GM21360 (cell line): ENCODE measurements at regions not wholly inside any gene's neighbourhood (a gene's known extent, or its start where the extent isn't known, plus 50 kb on each side); places are given as distances from the start of the nearest gene placed in this dataset.
"Not testable (repeated sequence)": the region's sequence is repeated elsewhere in the genome, so short reads cannot be mapped to it uniquely, and the experiment has no call there.

Experiments
- ATAC-seq: cut with Tn5 transposase; IDR thresholded peaks from one replicate; pipeline ENCODE4 v1.9.1; 2021; ENCODE audit warnings: mild to moderate bottlenecking, moderate library complexity; ENCODE audit not compliant: unreplicated experiment

DNA sequence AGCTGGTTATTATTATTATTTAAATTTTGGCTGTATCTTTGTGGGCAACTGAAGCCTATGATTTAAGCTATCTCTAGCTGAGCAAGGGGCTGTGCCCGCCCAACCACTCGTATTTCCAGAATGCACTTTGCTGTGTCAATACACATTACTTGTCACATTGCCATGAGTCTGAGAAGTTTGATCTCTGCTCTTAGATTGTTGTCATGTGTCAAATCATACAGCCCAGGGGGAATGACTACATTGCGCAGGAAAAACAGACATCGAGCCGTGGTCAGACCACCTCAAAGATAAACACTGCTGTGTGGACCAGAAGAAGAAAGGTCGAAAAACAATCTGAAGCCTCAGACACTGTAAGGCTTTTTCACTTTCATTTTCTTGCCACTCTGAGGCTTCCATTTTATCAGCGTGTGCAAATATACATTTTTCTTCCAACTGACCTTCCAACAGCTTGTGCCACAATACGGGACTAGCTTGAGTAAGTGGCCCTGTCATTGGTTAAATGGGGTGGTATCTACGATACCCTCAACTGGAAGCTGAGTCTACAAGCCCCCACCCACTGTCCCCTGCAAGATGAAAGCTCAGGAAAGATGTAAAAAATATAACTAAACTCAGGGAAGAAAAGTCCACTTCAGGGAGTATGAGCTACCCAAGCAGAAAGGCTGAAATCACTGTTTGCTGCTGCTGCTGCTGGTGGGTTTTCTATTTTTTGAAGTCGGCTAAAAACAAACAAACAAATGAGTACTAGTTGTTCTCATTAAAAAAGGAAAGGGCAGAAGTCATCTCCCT, 603.0 kb downstream of the BNC2 start:
- no peak for ATAC-seq

DNA sequence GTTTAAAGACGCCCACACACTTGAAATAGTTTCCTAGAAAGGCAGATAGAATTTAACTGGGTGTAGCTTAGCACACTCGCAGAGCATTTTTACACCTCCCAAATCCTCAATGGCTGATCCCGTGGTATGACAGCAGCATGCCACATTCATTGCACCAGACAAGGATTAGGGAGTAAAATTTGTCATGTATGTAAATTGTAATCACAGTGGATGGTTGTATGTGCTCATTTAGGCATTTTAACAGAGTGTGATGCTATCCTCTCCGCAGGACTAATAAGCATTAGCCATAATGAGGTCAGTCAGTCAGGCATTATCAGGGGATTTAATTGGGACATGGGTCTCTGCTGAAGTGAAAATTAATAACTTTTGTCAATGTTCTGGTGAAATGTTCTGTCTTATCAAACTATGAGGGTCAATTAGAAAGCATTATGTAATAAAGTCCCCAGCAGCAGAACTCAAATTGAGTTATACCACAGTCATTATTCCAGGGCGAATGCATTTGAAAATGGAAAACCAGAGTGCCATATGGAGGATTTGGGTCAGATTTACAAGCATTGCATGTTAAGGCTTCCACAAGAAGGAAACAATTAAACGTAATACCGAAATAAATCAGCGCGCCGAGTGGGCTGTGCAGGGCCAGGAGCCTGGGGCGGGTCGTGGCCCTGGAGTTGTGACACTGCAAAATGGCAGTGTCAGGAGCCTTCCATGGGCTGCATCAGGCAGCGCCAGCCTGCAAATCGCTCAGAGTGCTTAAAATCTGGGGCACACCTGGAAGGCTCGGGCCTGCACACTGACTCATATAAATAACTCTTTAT, 602.2 kb downstream of the BNC2 start:
- no peak for ATAC-seq

DNA sequence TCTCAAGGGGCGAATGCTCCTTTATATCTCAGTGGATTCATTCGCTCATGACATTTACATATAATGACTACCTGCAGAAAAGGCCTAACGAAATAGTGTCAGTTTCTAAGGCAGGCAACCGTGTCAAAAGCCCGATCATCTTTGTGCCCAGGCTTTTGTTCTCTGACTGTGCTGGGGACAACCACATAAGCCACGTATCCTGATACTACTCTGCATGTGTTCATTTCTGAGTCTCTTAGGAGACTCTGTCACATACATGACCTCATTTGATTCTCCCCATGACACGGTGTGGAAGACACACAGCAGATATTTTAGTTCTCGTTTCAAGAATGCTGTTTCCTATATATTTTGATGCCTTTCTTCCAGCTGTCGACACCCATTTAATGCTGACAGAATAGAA, 598.5 kb downstream of the BNC2 start:
- ATAC-seq, result no peak

DNA sequence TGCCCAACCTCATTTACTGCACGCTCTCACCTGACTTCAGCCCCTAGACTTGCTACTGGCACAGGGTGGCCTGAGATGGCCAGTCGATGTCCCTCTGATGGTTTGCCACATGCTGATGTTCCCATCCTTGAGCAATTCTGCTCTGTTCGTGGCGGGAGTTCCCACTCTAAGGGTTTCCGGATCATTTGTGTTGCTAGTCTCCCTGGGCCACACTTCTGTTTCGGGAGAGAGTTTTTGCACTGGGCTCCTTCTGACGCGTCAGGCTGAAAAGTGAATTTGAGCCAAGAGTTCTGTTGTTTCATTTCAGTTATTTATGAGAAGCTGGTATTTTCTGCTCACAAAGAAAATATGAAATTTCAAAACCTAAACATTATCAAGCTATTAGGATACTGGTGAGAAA, 597.7 kb downstream of the BNC2 start:
- ATAC-seq, result no peak

DNA sequence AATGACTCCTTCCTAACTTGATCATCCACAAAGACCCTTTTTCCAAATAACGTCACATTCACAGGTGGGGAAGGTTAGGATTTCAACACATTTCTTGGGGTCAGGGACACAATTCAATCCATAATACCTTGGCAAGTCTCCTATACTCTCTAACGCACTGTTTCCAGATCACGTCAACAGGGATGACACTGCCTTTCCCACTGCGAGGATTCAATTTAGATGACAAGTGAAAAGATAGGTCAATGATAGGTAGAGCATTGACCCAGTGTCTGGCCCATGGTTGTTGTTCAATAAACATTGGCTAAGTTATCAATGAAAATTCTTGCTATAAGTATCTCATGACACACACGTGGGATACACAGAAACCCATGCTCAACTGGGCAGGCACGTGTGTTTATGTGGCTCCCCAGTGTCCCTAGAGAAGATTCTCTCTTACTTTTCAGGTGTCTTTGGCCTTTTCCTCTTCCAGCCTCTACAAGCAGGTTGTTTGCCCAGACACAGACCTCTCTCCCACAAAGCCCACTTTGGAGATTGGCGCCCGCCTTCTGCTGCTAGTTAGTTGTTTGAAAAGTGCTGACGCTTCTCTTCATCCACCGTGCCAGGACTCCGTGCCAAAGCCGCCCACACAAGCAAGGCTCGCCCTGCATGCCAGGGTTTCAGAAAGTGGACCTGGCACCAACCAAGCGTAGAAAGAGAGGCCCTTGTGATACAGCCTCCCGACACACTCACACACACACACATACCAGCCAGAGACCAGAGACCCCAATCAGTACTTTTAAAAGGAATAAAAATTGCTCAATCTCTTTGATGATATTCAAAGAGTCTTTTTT, 594.5 kb downstream of the BNC2 start:
- ATAC-seq, result no peak

DNA sequence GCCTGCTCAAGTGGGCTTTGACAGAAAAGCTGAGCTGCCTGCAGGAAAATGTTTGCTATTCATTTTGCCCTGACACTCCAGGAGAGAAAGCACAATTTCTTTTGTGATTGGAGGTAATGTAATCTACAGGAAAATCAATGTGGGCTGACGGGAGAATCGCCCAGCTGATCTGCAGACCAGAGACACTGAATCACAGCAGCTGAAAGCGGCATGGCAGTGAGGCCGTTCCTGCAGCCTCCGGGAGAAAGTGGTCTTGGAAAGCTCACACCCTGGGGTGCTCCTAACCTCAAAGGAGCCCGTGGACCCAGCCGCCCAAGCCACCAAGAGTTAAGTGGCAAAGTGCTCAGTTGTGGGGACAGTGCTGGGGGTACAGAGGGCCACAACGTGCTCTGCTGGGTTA, 593.6 kb downstream of the BNC2 start:
- ATAC-seq, result no peak

DNA sequence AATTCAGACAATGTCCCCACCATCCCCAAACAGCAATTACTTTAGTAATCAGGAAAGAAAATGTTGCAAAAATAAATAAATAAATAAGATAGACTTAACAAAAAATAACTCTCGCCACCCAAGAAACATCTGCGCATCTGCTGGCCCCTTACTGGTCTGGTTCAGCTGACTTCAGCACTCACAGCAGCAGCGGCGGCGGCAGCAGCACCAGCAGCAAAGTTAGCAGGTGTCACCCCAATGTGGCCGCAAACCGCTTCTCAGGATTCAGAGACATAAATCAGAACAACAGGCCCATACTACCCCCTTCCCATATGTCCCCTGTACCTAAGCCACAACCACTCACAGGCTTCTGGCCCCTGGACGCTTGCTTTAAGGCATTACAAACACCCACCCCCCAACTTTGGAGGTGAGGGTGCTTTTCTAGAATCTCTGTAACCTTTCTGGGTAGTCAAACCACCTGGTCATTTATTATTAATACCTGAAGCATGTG, 593.0 kb downstream of the BNC2 start:
- ATAC-seq, result no peak

DNA sequence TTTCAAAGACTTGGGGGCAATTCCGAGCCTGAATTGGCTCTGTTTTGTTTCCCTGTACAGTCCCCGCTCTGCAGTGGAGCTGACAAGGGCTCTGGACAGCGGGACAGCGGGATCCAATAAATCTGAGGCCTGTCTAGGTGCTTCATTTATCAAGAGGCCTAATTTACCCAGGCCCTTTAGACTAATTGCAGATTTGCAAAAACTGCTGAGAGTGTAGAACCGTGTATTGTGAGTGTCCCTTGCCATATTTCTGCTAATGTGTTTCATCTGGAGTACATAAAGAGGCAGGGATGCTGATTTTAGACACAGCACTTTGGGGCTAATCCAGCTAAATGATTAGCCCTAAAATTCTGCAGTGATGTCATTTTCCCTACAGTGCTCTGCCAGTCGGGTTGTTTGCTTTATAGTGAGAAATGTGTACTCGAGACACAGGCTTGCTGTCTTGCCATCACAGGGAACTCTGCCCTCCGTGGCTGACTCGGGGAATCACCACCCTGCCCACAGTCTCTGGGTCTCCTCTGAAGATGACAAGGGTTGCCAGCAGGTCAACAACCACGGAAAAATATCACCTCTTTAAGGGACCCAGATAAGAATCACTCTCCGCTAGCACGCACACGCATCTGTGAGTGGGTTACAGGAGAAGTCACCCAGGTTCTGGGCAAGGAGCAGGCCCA, 592.0 kb downstream of the BNC2 start:
- no peak for ATAC-seq

DNA sequence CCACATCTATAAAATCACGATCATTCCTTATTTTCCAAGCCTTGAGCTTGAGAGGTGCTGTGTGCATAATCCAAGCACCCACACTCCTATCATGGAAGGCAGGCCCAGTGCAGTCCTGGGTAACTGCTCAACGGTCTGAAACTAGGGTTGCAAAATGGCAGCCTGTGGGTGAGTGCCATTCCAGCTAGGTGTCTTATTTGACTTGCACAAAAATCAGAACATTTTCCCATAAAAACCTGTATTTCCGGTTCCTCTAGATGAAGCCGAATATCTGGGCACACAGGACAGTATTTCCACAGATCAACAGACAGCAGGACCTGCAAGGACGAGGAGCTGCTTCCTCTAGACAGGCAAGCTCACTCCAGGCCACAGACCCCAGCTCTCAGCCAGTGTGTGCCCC, 588.8 kb downstream of the BNC2 start:
- no peak for ATAC-seq

DNA sequence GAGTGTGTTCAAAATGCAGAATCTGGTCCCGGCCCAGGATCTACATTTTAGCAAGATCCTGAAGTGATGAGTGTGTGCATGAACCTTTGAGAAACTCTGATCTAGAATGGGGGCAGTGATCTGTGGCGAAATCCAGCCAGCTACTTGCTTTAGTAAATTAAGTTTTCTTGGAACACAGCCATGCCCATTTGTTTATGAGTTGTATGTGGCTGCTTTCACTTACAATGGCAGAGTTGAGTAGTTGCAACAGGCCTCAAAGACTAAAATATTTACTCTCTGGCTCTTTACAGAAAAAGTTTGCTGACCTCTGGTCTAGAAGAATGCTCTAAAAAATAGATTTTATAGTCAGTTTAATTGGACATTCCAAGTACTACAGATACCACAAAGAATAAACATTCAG, 588.3 kb downstream of the BNC2 start:
- no peak for ATAC-seq

DNA sequence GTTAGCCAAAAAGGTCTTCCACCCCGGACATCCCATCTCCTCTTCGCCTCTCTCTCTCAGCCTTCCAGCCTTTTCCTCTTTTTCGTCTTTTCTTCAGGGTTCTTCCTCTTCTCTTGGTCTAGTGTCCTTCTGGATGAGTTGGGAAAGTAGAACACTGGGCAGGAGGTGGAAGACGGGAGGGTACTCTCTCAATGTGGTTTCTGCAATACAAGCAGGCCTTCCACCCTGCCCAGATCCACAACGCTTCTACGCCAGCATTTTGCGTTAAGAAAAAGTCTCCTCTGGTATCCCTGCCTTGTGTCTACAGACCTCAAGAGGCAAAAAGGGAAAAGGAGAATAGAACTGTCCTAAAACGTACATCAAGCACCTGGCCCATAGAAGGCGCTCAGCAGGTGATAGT, 587.8 kb downstream of the BNC2 start:
- no peak for ATAC-seq

DNA sequence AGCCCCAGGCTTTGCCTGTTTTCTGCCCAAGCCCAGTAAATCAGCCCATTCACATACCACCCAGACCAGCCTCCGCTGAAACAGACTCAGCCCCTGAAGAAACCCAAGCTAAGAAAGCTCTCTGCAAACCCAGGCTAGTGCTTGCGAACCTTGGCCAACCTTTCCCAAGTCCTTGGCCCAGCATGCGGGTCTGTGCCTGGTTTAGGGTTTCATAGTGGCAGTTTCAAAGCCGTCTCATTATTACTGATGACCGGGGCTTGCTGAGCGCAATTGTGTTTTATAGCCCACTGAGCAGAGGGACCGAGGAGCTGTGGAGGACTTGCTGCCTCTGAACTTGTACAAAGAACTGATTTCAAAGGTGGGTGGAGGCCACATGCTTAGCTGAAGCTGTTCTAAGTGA, 584.3 kb downstream of the BNC2 start:
- ATAC-seq, result no peak

DNA sequence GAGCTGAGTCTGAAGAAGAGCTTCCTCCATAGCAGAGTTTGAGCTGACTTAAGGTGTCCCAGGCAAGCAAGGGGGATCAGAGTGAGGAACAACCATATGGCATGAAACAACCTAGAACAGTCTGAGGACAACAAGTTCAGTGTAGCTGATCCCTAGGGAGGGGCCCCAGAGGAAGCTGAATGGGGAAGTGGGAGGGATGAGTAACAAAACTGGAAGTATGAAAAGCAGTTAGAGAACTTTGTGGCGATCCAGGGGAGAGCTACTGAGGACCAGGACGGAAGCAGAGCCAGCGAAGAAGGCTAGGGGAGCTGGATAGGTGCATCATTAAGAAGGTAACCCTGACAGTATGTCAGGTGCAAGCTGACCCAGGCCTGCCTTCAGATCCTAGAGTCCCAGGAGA, 580.8 kb downstream of the BNC2 start:
- ATAC-seq, result peak; percentile 59

DNA sequence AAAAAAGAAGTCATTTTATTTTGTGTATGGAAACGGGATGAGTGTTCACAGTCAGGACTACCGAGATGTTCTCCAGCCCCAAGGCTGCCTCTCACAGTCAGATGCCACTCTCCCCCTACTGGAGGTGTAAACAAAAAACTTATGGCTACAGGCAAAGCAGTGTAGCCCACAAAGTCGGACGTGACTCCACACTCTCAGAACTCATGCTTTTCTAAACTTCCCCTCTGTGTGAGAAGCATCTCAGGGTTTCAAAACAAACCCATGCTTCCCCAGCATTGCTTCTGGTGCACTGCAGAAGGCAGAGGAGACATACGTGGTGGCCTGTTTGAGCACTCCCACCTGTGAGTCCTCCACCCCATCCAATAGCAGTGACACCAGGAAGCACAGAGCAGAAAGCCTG, 580.3 kb downstream of the BNC2 start:
- peak; percentile 74 for ATAC-seq

DNA sequence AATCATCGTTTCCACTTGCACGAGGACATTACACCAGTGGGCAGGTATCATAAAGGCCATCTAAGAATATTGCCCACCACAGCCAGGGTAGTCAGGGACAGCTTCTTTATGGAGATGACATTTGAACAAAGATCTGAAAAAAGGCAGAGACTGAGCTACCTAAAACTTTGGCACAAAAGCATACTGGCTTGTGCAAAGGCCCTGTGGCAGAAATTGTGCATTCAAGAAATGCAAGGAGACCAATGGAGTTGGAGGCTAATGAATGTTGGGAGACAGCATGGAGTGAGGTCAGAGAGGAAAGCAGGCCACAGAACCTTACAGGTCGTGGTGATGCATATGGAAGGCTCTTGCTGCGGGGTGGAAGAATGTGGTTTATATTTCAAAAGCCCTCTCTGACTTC, 578.5 kb downstream of the BNC2 start:
- ATAC-seq, result no peak

DNA sequence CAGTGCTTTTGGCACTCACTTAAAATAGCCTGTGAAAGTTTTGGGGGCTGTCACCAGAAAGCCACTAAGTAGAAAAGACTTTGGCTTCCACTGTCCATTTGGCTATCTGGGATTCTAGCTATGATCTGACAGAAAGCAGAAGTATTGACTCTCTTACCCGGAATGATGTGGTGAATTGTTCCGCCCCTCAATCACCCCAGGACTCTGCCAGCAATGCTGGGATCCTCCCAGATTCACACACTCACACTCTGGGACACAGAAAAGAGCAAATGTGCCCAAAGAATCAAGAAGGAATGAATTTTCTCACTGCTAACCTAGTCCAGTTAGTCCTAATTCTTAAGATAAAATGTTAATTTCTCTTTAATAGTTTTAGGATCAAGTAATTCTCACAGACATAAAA, 576.9 kb downstream of the BNC2 start:
- no peak for ATAC-seq

DNA sequence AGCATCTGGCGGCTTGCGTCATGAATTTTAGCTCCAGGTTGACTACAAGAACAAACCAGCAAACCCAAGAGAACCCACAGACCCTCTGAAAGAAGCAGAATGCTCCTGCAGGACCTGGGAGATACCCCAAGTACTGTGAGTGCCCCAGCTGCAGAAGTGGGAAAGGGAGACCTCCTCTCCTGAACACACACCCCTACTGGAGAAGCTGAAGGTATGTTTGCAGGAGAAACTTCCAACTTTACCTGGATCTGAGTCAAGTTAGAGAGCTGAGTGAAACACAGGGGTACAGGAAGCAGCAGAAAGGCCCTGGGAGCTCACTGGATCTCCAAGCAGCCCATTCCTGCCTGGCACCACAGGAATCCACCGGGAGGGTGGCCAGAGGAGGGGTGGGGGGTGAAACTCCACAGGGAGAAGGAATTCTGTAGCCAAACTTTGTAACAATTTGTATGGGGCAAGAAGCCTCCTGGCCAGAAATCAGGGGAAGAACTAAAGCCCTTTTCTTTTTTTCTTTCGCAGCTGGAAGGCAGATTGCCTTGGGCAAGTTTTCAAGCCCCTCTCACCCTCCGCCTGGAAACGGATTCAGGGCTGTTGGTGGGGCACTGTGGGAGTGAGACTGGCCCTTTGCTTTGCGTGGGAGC, 576.2 kb downstream of the BNC2 start:
- ATAC-seq, result no peak

DNA sequence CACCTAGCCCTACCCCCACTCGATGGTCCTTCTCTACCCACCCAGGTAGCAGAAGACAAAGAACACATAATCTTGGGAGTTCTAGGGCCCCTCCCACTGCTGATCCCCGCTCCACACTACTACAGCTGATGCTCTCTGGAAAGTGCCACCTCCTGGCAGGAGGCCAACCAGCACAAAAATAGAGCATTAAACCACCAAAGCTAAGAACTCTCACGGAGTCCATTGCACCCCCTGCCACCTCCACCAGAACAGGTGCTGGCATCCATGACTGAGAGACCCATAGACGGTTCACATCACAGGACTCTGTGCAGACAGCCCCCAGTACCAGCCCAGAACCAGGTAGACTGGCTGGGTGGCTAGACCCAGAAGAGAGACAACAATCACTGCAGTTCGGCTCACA, 575.5 kb downstream of the BNC2 start:
- ATAC-seq, result not testable (repeated sequence)

DNA sequence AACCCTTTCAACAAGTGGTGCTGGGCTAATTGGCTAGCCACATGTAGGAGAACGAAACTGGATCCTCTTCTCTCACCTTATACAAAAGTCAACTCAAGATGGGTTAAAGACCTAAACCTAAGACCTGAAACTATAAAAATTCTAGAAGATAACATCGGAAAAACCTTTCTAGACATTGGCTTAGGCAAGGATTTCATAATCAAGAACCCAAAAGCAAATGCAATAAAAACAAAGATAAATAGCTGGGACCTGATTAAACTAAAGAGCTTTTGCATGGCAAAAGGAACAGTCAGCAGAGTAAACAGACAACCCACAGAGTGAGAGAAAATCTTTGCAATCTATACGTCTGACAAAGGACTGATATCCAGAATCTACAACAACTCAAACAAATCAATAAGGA, 571.1 kb downstream of the BNC2 start:
- not testable (repeated sequence) for ATAC-seq

DNA sequence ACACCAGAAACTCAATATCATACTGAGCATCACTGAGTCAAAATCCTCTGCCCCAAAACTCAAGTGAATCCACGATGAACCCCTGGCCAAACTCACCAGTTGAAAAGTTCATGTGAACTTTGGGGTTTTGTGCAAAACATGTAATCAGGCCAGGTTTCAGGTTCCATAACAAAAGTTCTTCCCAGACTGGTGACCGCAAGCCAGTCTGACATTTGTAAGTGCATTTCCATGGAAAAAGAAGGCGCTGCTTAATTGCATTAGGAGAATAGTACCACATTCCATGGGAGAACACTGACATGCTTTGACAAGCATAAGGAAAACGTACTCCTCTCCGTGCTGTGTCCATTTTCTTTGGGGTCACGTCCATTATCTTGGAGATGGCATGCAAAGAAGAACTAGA, 567.0 kb downstream of the BNC2 start:
- ATAC-seq, result no peak
